ENCODE measurements at regions not wholly inside any gene's neighbourhood (a gene's known extent, or its start where the extent isn't known, plus 50 kb on each side); places are given as distances from the start of the nearest gene placed in this dataset.

DNA sequence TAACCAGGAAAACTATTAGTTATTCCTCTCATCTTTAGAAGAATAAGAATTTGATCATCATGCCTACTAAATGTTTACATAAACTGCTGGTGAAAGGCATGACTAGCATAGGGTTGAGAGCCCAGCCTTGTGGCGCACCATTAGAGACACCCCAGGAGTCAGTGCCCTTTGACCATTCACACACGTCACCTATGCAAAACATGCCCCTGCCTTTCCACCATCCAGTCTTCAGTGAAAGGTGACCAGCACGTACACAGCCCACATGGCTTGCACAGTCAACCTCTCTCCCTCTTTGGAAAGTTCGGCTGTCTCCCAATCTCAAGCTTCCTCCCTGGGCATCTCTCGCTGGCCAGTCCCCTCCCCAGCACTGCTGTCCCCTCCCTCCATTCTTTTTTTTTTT is 150.3 kb downstream of the ENGASE start:
- H3K36me3 ChIP-seq: no peaks in the 10 kb centered on the region
- peaks cover 0 to 10% of the 10 kb centered on the region in 2 donors for H3K27me3 ChIP-seq
- no peak for DNase-seq (ENCODE audit: low spot score)
- H3K4me1 ChIP-seq: peaks cover 0 to 12% of the 10 kb centered on the region in 2 donors
- TF ChIP-seq CTCF (IDR thresholded peaks at IDR 0.05): no peak
- no peaks in the 10 kb centered on the region for H3K9me3 ChIP-seq
- H3K27ac ChIP-seq: no peak overlapping the region
- H3K4me3 ChIP-seq: no peak overlapping the region

- no peaks in the 10 kb centered on the region for H3K9me3 ChIP-seq
- peaks cover 0 to 10% of the 10 kb centered on the region in 2 donors for H3K27me3 ChIP-seq
- no peak for DNase-seq (ENCODE audit: low spot score)
- H3K4me1 ChIP-seq: peaks cover 0 to 14% of the 10 kb centered on the region in 2 donors
- H3K4me3 ChIP-seq: no peak overlapping the region
- TF ChIP-seq CTCF (IDR thresholded peaks at IDR 0.05): no peak
- no peaks in the 10 kb centered on the region for H3K36me3 ChIP-seq
- no peak overlapping the region for H3K27ac ChIP-seq
Observed at GRCh38 chr17:79224476-79224875, 149.9 kb downstream of the ENGASE start.

GRCh38 chr17:79223953-79224352 is 149.3 kb downstream of the ENGASE start:
- no peaks in the 10 kb centered on the region for H3K36me3 ChIP-seq
- peaks cover 0 to 14% of the 10 kb centered on the region in 2 donors for H3K4me1 ChIP-seq
- no peaks in the 10 kb centered on the region for H3K9me3 ChIP-seq
- H3K4me3 ChIP-seq: no peak overlapping the region
- TF ChIP-seq CTCF (IDR thresholded peaks at IDR 0.05): no peak
- peaks cover 0 to 10% of the 10 kb centered on the region in 2 donors for H3K27me3 ChIP-seq
- no peak overlapping the region for H3K27ac ChIP-seq
- DNase-seq (ENCODE audit: low spot score): no peak

GRCh38 chr17:79223471-79223870 is 148.8 kb downstream of the ENGASE start:
- DNase-seq (ENCODE audit: low spot score): no peak
- Histone ChIP-seq H3K9me3 (no peaks in the 10 kb centered on the region), H3K4me1 (peaks cover 0 to 14% of the 10 kb centered on the region in 2 donors), H3K27ac (no peak overlapping the region), H3K36me3 (no peaks in the 10 kb centered on the region), H3K4me3 (no peak overlapping the region), H3K27me3 (peaks cover 0 to 10% of the 10 kb centered on the region in 2 donors)
- no peak for TF ChIP-seq CTCF (IDR thresholded peaks at IDR 0.05)

- no peak for TF ChIP-seq CTCF (IDR thresholded peaks at IDR 0.05)
Observed at GRCh38 chr17:79221597-79221996, 147.0 kb downstream of the ENGASE start.

DNA sequence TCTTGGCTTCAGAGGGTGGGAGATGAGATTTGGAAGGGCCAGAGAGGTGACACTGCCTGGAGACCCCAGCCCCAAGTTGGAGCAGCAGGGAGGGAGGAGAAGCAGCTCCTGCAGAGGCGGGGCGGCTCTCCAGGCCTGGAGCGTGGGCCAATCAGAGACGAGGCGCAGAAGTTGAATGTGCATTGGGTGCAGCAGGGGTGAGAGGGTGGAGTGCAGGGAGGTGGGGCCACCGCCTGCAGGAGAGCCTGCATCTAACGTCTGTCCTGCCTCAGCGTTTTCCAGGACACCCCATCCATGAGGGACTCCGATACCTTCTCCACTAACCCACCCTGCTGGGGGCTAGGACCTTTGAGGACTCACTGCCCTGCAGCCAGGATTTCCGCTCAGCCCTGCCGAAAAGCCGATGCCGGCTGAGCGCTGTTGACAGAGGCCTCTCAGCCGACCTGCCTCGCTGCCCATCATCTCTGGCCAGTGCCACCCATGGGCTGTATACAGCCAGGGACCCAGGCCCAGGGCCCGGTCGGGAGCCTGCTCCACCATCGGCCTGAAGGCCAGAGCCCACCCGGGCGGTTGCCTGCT is 146.2 kb downstream of the ENGASE start:
- no peak for DNase-seq (ENCODE audit: low spot score)
- no peak overlapping the region for H3K27ac ChIP-seq
- no peak for TF ChIP-seq CTCF (IDR thresholded peaks at IDR 0.05)
- H3K4me3 ChIP-seq: no peak overlapping the region
- H3K27me3 ChIP-seq: peaks cover 0 to 10% of the 10 kb centered on the region in 2 donors
- H3K9me3 ChIP-seq: no peaks in the 10 kb centered on the region
- peaks cover 0 to 14% of the 10 kb centered on the region in 2 donors for H3K4me1 ChIP-seq
- no peaks in the 10 kb centered on the region for H3K36me3 ChIP-seq

More at GRCh38 chr17:79221597-79221996, 147.0 kb downstream of the ENGASE start:
- Histone ChIP-seq H3K9me3 (no peaks in the 10 kb centered on the region), H3K27ac (no peak overlapping the region), H3K4me1 (peaks cover 0 to 14% of the 10 kb centered on the region in 2 donors), H3K27me3 (peaks cover 0 to 10% of the 10 kb centered on the region in 2 donors), H3K36me3 (no peaks in the 10 kb centered on the region), H3K4me3 (no peak overlapping the region)
- DNase-seq (ENCODE audit: low spot score): no peak
